H1 (cell line): ENCODE measurements at regions not wholly inside any gene's neighbourhood (a gene's known extent, or its start where the extent isn't known, plus 50 kb on each side); places are given as distances from the start of the nearest gene placed in this dataset.

Experiments used
- CTCF ChIA-PET: fragments of 300-600 bp; sonication (Branson Sonifier 250); formaldehyde crosslinking; loops from one replicate; lab custom pipeline; 2021; ENCODE audit not compliant: partially characterized antibody; lab: Charles Lee
- POLR2A ChIA-PET: fragments of 300-600 bp; sonication (Branson Sonifier 250); formaldehyde crosslinking; loops from one replicate; lab custom pipeline; 2021; ENCODE audit warnings: inconsistent platforms; ENCODE audit not compliant: partially characterized antibody; lab: Charles Lee
- DNase-seq, 2 experiments: peaks; one replicate each; pipeline versions ENCODE4 v3.0.0 to v3.0.0-alpha.2; 2010 to 2022; ENCODE audit warnings: low spot score in 2 of 2, low read depth in 1 of 2, mixed read lengths in 1 of 2
- FAIRE-seq: peaks from 2 replicates; lab custom pipeline; 2011; peaks lifted over from hg19 to GRCh38; lab: Jason Lieb, UNC
- H2AFZ ChIP-seq: 2 replicates; pipeline ENCODE4 v1.8.1; 2012; ENCODE audit warnings: low read length, inconsistent platforms
- H2AK5ac ChIP-seq: 2 replicates; pipeline ENCODE4 v1.6.1; 2013; ENCODE audit warnings: low read depth, low read length
- H2BK120ac ChIP-seq: replicated peaks from 2 replicates; pipeline ENCODE3; 2013; ENCODE audit warnings: low read depth, low read length, inconsistent platforms
- H2BK12ac ChIP-seq: 2 replicates; pipeline ENCODE4 v1.6.1; 2013; ENCODE audit warnings: low read depth, low read length
- H2BK15ac ChIP-seq: 2 replicates; pipeline ENCODE4 v1.6.1; 2013; ENCODE audit warnings: low read length
- H2BK20ac ChIP-seq: 2 replicates; pipeline ENCODE4 v1.6.1; 2013; ENCODE audit warnings: low read length
- H2BK5ac ChIP-seq: 2 replicates; pipeline ENCODE4 v1.6.1; 2013; ENCODE audit warnings: low read depth, low read length
- H3K14ac ChIP-seq: 2 replicates; pipeline ENCODE4 v1.6.1; 2013; ENCODE audit warnings: inconsistent platforms; ENCODE audit not compliant: insufficient read length
- H3K18ac ChIP-seq: 2 replicates; pipeline ENCODE4 v1.6.1; 2013; ENCODE audit warnings: low read length; ENCODE audit errors: extremely low read depth
- H3K23ac ChIP-seq: 2 replicates; pipeline ENCODE4 v1.6.1; 2013; ENCODE audit warnings: inconsistent platforms; ENCODE audit not compliant: insufficient read length
- H3K23me2 ChIP-seq: 2 replicates; pipeline ENCODE4 v1.6.1; 2013; ENCODE audit warnings: low read depth, low read length
- H3K27ac ChIP-seq: 2 replicates; pipeline ENCODE4 v1.6.1; 2011; ENCODE audit warnings: low read depth, low read length, inconsistent platforms
- H3K27me3 ChIP-seq, 4 experiments: replicated peaks in 1 of 4; 1 replicate in 1 of 4; 2 replicates in 3 of 4; pipeline versions ENCODE4 v1.6.1 to v1.8.1; 2011 to 2013; ENCODE audit warnings: low read length in 3 of 4, mild to moderate bottlenecking in 3 of 4, inconsistent platforms in 2 of 4, mixed read lengths in 2 of 4, moderate library complexity in 1 of 4; ENCODE audit not compliant: control insufficient read depth in 3 of 4, insufficient read depth in 3 of 4; ENCODE audit errors: extremely low read depth in 1 of 4
- H3K36me3 ChIP-seq, 4 experiments: 2 replicates each; pipeline versions ENCODE4 v1.6.1 to v1.8.1; 2011 to 2013; ENCODE audit warnings: mild to moderate bottlenecking in 4 of 4, low read length in 3 of 4, moderate library complexity in 2 of 4, control low read depth in 1 of 4, inconsistent platforms in 1 of 4; ENCODE audit not compliant: insufficient read depth in 4 of 4, control insufficient read depth in 2 of 4
- H3K4ac ChIP-seq: replicated peaks from 2 replicates; pipeline ENCODE3; 2013; ENCODE audit warnings: low read length, low read depth, mixed read lengths, inconsistent platforms; ENCODE audit not compliant: insufficient read length
- H3K4me1 ChIP-seq, 4 experiments: replicated peaks in 1 of 4; 1 replicate in 1 of 4; 2 replicates in 3 of 4; pipeline versions ENCODE4 v1.6.1 to v1.8.1; 2011 to 2013; ENCODE audit warnings: low read length in 3 of 4, inconsistent platforms in 2 of 4, mixed read lengths in 1 of 4; ENCODE audit not compliant: insufficient read depth in 4 of 4, control insufficient read depth in 3 of 4
- H3K4me2 ChIP-seq, 2 experiments: 2 replicates each; pipeline versions ENCODE4 v1.6.1 to v1.8.1; 2011 to 2013; ENCODE audit warnings: low read depth in 2 of 2, low read length in 2 of 2, control low read depth in 1 of 2, inconsistent platforms in 1 of 2, mild to moderate bottlenecking in 1 of 2; ENCODE audit not compliant: insufficient read depth in 1 of 2
- H3K4me3 ChIP-seq, 4 experiments: fragments of 200-600, 300-600 bp in 1 of 4; sonication (generic), shearing (Covaris generic), sonication (Bioruptor Twin) in 1 of 4; 2 replicates each; pipeline versions ENCODE4 v1.5.1 to v1.8.1; 2011 to 2016; ENCODE audit warnings: low read length in 4 of 4, low read depth in 3 of 4, control low read depth in 2 of 4, inconsistent platforms in 2 of 4, mild to moderate bottlenecking in 2 of 4, mixed read lengths in 1 of 4, moderate library complexity in 1 of 4; ENCODE audit not compliant: insufficient read depth in 2 of 4; ENCODE audit errors: extremely low read depth in 1 of 4
- H3K56ac ChIP-seq: replicated peaks from 2 replicates; pipeline ENCODE3; 2013; ENCODE audit warnings: low read depth, mild to moderate bottlenecking, mixed read lengths, low read length, inconsistent platforms; ENCODE audit not compliant: insufficient read length
- H3K79me1 ChIP-seq: 2 replicates; pipeline ENCODE4 v1.6.1; 2013; ENCODE audit warnings: low read depth, low read length, control low read depth
- H3K79me2 ChIP-seq, 2 experiments: 2 replicates each; pipeline versions ENCODE4 v1.6.1 to v1.8.1; 2012 to 2013; ENCODE audit warnings: low read length in 2 of 2, mild to moderate bottlenecking in 2 of 2, inconsistent platforms in 1 of 2; ENCODE audit not compliant: insufficient read depth in 2 of 2, control insufficient read depth in 1 of 2
- H3K9ac ChIP-seq, 4 experiments: replicated peaks in 1 of 4; 1 replicate in 1 of 4; 2 replicates in 3 of 4; pipeline versions ENCODE4 v1.6.1 to v1.8.1; 2011 to 2013; ENCODE audit warnings: low read depth in 3 of 4, low read length in 3 of 4, control low read depth in 2 of 4, mild to moderate bottlenecking in 2 of 4, moderate library complexity in 2 of 4, inconsistent platforms in 1 of 4; ENCODE audit errors: extremely low read depth in 1 of 4
- H3K9me3 ChIP-seq, 2 experiments: 2 replicates each; pipeline versions ENCODE4 v1.6.1 to v1.8.1; 2012 to 2013; ENCODE audit warnings: mild to moderate bottlenecking in 2 of 2, moderate library complexity in 2 of 2, control low read depth in 1 of 2, inconsistent platforms in 1 of 2, low read depth in 1 of 2, low read length in 1 of 2, mixed read lengths in 1 of 2; ENCODE audit not compliant: insufficient read depth in 2 of 2
- H4K20me1 ChIP-seq, 2 experiments: replicated peaks in 1 of 2; 2 replicates each; pipeline versions ENCODE3 to v1.8.1; 2011 to 2013; ENCODE audit warnings: inconsistent platforms in 2 of 2, low read length in 2 of 2, mild to moderate bottlenecking in 1 of 2; ENCODE audit not compliant: insufficient read depth in 2 of 2, control insufficient read depth in 1 of 2
- H4K5ac ChIP-seq: 2 replicates; pipeline ENCODE4 v1.6.1; 2013; ENCODE audit warnings: low read length, low read depth, mixed read lengths, inconsistent platforms; ENCODE audit not compliant: insufficient read length
- H4K8ac ChIP-seq: 2 replicates; pipeline ENCODE4 v1.8.0; 2013; ENCODE audit warnings: mild to moderate bottlenecking, moderate library complexity, low read length, inconsistent platforms; ENCODE audit not compliant: insufficient read depth; ENCODE audit errors: extremely low read depth
- H4K91ac ChIP-seq: replicated peaks from 2 replicates; pipeline ENCODE3; 2013; ENCODE audit warnings: low read length, mixed read lengths, inconsistent platforms; ENCODE audit not compliant: insufficient read length
- ASH2L ChIP-seq: fragments of 200-600, 300-600 bp; sonication (generic); IDR thresholded peaks from one replicate; pipeline ENCODE4 v1.7.1; 2017; ENCODE audit warnings: low read length
- EGR1 ChIP-seq: IDR thresholded peaks from 2 replicates; pipeline ENCODE4 v1.6.1; 2011; ENCODE audit warnings: low read depth, low read length, borderline replicate concordance
- HDAC6 ChIP-seq: IDR thresholded peaks from one replicate; pipeline ENCODE4 v1.7.1; 2012; ENCODE audit warnings: low read depth, mild to moderate bottlenecking, inconsistent platforms, low read length, moderate library complexity
- MAFK ChIP-seq: IDR thresholded peaks from 2 replicates; pipeline ENCODE4 v1.6.1; 2012; ENCODE audit warnings: low read depth, mild to moderate bottlenecking, improper control_type of control experiment, low read length
- POU5F1 ChIP-seq: IDR thresholded peaks from 2 replicates; pipeline ENCODE4 v1.6.1; 2011; ENCODE audit warnings: low read depth, mild to moderate bottlenecking, low read length, moderate library complexity
- RAD21 ChIP-seq, 2 experiments: IDR thresholded peaks in 1 of 2; conservative IDR thresholded peaks in 1 of 2; 2 replicates each; pipeline ENCODE4 v1.6.1; 2011; ENCODE audit warnings: low read depth in 2 of 2, low read length in 2 of 2, improper control_type of control experiment in 1 of 2, inconsistent platforms in 1 of 2, mild to moderate bottlenecking in 1 of 2, moderate library complexity in 1 of 2
- RXRA ChIP-seq: IDR thresholded peaks from 2 replicates; pipeline ENCODE4 v1.6.1; 2011; ENCODE audit warnings: low read depth, mild to moderate bottlenecking, low read length, moderate library complexity; ENCODE audit not compliant: insufficient read depth
- SAP30 ChIP-seq: fragments of 300-600 bp; sonication (generic); IDR thresholded peaks from 2 replicates; pipeline ENCODE4 v1.7.1; 2012; ENCODE audit warnings: low read length, moderate library complexity, mild to moderate bottlenecking, inconsistent platforms; ENCODE audit not compliant: insufficient read depth, insufficient replicate concordance
- SRF ChIP-seq: IDR thresholded peaks from 2 replicates; pipeline ENCODE4 v1.6.1; 2011; ENCODE audit warnings: mild to moderate bottlenecking, low read depth, low read length, moderate library complexity
- WGBS, 2 experiments: shearing (Covaris generic) in 1 of 2; methylation state at CpG; one replicate each; pipeline versions ENCODE4 v1.1.6 to v1.1.7; 2013 to 2015; ENCODE audit warnings: low lambda C conversion rate in 2 of 2, mixed read lengths in 2 of 2, inconsistent platforms in 1 of 2, low coverage in 1 of 2, missing lambda C conversion rate in 1 of 2; ENCODE audit not compliant: insufficient replicate concordance in 2 of 2, insufficient coverage in 1 of 2, insufficient read length in 1 of 2; ENCODE audit errors: extremely low coverage in 1 of 2, missing lambda C conversion rate in 1 of 2; 5-methylcytosine and 5-hydroxymethylcytosine counted together
- TF ChIP-seq, protein P1 (sequence below): IDR thresholded peaks from 2 replicates; pipeline ENCODE4 v1.6.1; 2012; ENCODE audit warnings: inconsistent platforms
- TF ChIP-seq, protein P2 (sequence below), 3 experiments: IDR thresholded peaks; 1 replicate in 2 of 3; 2 replicates in 1 of 3; pipeline versions ENCODE4 v1.5.1 to v1.6.1; 2011; ENCODE audit warnings: low read length in 3 of 3, mild to moderate bottlenecking in 3 of 3, inconsistent platforms in 2 of 3, low read depth in 1 of 3, moderate library complexity in 1 of 3; ENCODE audit not compliant: insufficient read depth in 1 of 3; ENCODE audit errors: control extremely low read depth in 1 of 3

DNA sequence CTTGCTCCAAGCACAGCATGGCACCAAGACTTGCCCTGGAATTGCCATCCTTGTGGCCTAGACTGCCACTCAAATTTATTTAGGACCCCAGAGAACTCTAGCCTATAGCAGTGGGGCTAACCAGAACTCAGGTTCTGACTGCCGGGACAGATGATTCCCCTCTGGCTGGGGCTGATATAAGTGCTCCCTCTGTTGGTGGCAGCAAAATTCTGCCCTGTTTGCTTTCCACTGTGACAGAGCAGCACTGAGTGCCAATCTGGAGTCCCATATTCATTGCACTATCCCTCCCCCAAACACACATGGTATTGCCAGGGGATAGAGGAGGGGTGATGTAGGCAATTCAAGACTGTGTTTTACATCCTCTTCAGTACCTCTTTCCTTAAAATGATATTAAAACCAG, 1081.9 kb downstream of the FAT4 start:
- FAIRE-seq (no peak), DNase-seq (no peak)
- no peak overlapping the region for H2AFZ ChIP-seq
- H3K4ac ChIP-seq: no peak overlapping the region
- ChIA-PET CTCF (interaction anchor here (0.8 to 2.3 kb wide), 4 partner anchors 9 to 172 kb away, joined by 3 to 8 read pairs (median 4); no protein-coding TSS in a partner anchor), POLR2A (no interaction called here)
- H2BK12ac ChIP-seq: no peak overlapping the region
- H3K14ac ChIP-seq: no peak overlapping the region
- WGBS, 2 experiments: 92% methylated on average over 1 of the region's 1 CpG; no CpG with 5 or more reads in 1 of the 2 experiments
- no peaks in the 10 kb centered on the region for H4K20me1 ChIP-seq
- no peak overlapping the region for H3K23ac ChIP-seq
- no peak overlapping the region for H2BK15ac ChIP-seq
- H3K27me3 ChIP-seq: no peaks in the 10 kb centered on the region
- no peak overlapping the region for H3K9ac ChIP-seq
- no peaks in the 10 kb centered on the region for H3K36me3 ChIP-seq
- no peak overlapping the region for H3K4me3 ChIP-seq
- no peak overlapping the region for H4K91ac ChIP-seq
- H2AK5ac ChIP-seq: no peak overlapping the region
- H2BK120ac ChIP-seq: no peak overlapping the region
- H3K4me2 ChIP-seq: no peak overlapping the region
- H2BK5ac ChIP-seq: no peak overlapping the region
- H3K79me2 ChIP-seq: no peaks in the 10 kb centered on the region
- H2BK20ac ChIP-seq: no peak overlapping the region
- H3K79me1 ChIP-seq: no peaks in the 10 kb centered on the region
- peaks cover 0 to 2% (median 0%) of the 10 kb centered on the region in 4 experiments; a peak in 1 of 7 replicates for H3K4me1 ChIP-seq
- H4K5ac ChIP-seq: no peak overlapping the region
- no peaks in the 10 kb centered on the region for H3K9me3 ChIP-seq
- H3K18ac ChIP-seq: no peak overlapping the region
- H3K27ac ChIP-seq: no peak overlapping the region
- no peak overlapping the region for H4K8ac ChIP-seq
- H3K56ac ChIP-seq: no peak overlapping the region
- no peaks in the 10 kb centered on the region for H3K23me2 ChIP-seq
- TF ChIP-seq RAD21 (IDR thresholded peaks at IDR 0.05 in 1 of 2, conservative IDR thresholded peaks at IDR 0.05 in 1 of 2; ENCODE audit: low read depth in 2 of 2, low read length in 2 of 2) (peak; percentile 47 to 55), SAP30 (no peak), MAFK (no peak), EGR1 (no peak), HDAC6 (no peak), ASH2L (no peak), SRF (no peak), POU5F1 (no peak), RXRA (no peak)
- TF ChIP-seq, protein P1, sequence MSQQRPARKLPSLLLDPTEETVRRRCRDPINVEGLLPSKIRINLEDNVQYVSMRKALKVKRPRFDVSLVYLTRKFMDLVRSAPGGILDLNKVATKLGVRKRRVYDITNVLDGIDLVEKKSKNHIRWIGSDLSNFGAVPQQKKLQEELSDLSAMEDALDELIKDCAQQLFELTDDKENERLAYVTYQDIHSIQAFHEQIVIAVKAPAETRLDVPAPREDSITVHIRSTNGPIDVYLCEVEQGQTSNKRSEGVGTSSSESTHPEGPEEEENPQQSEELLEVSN: no peak
- TF ChIP-seq, protein P2, sequence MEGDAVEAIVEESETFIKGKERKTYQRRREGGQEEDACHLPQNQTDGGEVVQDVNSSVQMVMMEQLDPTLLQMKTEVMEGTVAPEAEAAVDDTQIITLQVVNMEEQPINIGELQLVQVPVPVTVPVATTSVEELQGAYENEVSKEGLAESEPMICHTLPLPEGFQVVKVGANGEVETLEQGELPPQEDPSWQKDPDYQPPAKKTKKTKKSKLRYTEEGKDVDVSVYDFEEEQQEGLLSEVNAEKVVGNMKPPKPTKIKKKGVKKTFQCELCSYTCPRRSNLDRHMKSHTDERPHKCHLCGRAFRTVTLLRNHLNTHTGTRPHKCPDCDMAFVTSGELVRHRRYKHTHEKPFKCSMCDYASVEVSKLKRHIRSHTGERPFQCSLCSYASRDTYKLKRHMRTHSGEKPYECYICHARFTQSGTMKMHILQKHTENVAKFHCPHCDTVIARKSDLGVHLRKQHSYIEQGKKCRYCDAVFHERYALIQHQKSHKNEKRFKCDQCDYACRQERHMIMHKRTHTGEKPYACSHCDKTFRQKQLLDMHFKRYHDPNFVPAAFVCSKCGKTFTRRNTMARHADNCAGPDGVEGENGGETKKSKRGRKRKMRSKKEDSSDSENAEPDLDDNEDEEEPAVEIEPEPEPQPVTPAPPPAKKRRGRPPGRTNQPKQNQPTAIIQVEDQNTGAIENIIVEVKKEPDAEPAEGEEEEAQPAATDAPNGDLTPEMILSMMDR (IDR thresholded peaks at IDR 0.05; ENCODE audit: control extremely low read depth in 1 of 3, insufficient read depth in 1 of 3, low read depth in 1 of 3, low read length in 3 of 3): peak; percentile 24 to 43 (median 34)
